Activated naive CD4-positive, alpha-beta T cell treated with Interleukin-2 at 50 U/mL for 16 hours (primary cell): ENCODE measurements at regions not wholly inside any gene's neighbourhood (a gene's known extent, or its start where the extent isn't known, plus 50 kb on each side); places are given as distances from the start of the nearest gene placed in this dataset.

Experiments used
- DNase-seq: peaks from one replicate; pipeline ENCODE4 v3.0.0-alpha.2; 2020

GRCh38 chr1:55418208-55419000 lies 203.2 kb upstream of the USP24 start:
- no peak for DNase-seq

- DNase-seq = no peak
Observed at GRCh38 chr1:55416164-55416842, 201.1 kb upstream of the USP24 start.

GRCh38 chr1:55413286-55413685 lies 198.1 kb upstream of the USP24 start:
- no peak for DNase-seq

GRCh38 chr1:55412060-55412459 lies 196.9 kb upstream of the USP24 start:
- no peak for DNase-seq

- no peak for DNase-seq
Observed at GRCh38 chr1:55402671-55403464, 187.7 kb upstream of the USP24 start.

GRCh38 chr1:55402142-55402541 lies 187.0 kb upstream of the USP24 start:
- DNase-seq = no peak

GRCh38 chr1:55400508-55400907 lies 185.3 kb upstream of the USP24 start:
- DNase-seq = no peak

GRCh38 chr1:55399346-55399745 lies 184.2 kb upstream of the USP24 start:
- DNase-seq = no peak

- DNase-seq = no peak
Observed at GRCh38 chr1:55396381-55396891, 181.3 kb upstream of the USP24 start.

- no peak for DNase-seq
Observed at GRCh38 chr1:55388960-55389359, 173.8 kb upstream of the USP24 start.

- no peak for DNase-seq
Observed at GRCh38 chr1:55387145-55387544, 172.0 kb upstream of the USP24 start.

- no peak for DNase-seq
Observed at GRCh38 chr1:55386456-55386855, 171.3 kb upstream of the USP24 start.

- DNase-seq = no peak
Observed at GRCh38 chr1:55385402-55386018, 170.3 kb upstream of the USP24 start.

- DNase-seq = no peak
Observed at GRCh38 chr1:55384637-55385036, 169.5 kb upstream of the USP24 start.

- no peak for DNase-seq
Observed at GRCh38 chr1:55382806-55383305, 167.7 kb upstream of the USP24 start.

- DNase-seq = no peak
Observed at GRCh38 chr1:55381983-55382382, 166.8 kb upstream of the USP24 start.

GRCh38 chr1:55381491-55381890 lies 166.3 kb upstream of the USP24 start:
- no peak for DNase-seq

- no peak for DNase-seq
Observed at GRCh38 chr1:55380355-55380970, 165.3 kb upstream of the USP24 start.

- DNase-seq = no peak
Observed at GRCh38 chr1:55378582-55378981, 163.4 kb upstream of the USP24 start.

- DNase-seq = no peak
Observed at GRCh38 chr1:55376897-55377296, 161.7 kb upstream of the USP24 start.

GRCh38 chr1:55375617-55376258 lies 160.6 kb upstream of the USP24 start:
- DNase-seq = no peak
